ENCODE measurements at regions not wholly inside any gene's neighbourhood (a gene's known extent, or its start where the extent isn't known, plus 50 kb on each side); places are given as distances from the start of the nearest gene placed in this dataset.

GRCh38 chr18:67932271-67932670 lies 415.8 kb upstream of the DSEL start:
- H3K9me2 ChIP-seq (ENCODE audit: low read depth, low read length) = no peaks in the 10 kb centered on the region
- H3K9me3 ChIP-seq (ENCODE audit: low read length) = no peaks in the 10 kb centered on the region
- no peak overlapping the region for H3K4me2 ChIP-seq (ENCODE audit: low read length)
- H4K20me1 ChIP-seq (ENCODE audit: insufficient read depth, low read length) = no peaks in the 10 kb centered on the region
- H3K9ac ChIP-seq (ENCODE audit: low read length) = no peak overlapping the region
- no peak for TF ChIP-seq EZH2 (IDR thresholded peaks at IDR 0.05; ENCODE audit: borderline replicate concordance, low read length)
- TF ChIP-seq, protein P1, sequence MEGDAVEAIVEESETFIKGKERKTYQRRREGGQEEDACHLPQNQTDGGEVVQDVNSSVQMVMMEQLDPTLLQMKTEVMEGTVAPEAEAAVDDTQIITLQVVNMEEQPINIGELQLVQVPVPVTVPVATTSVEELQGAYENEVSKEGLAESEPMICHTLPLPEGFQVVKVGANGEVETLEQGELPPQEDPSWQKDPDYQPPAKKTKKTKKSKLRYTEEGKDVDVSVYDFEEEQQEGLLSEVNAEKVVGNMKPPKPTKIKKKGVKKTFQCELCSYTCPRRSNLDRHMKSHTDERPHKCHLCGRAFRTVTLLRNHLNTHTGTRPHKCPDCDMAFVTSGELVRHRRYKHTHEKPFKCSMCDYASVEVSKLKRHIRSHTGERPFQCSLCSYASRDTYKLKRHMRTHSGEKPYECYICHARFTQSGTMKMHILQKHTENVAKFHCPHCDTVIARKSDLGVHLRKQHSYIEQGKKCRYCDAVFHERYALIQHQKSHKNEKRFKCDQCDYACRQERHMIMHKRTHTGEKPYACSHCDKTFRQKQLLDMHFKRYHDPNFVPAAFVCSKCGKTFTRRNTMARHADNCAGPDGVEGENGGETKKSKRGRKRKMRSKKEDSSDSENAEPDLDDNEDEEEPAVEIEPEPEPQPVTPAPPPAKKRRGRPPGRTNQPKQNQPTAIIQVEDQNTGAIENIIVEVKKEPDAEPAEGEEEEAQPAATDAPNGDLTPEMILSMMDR (IDR thresholded peaks at IDR 0.05; ENCODE audit: low read length) = no peak
- H2AFZ ChIP-seq (ENCODE audit: low read length) = no peak overlapping the region
- no peak overlapping the region for H3K4me3 ChIP-seq (ENCODE audit: low read depth, low read length, poor library complexity, severe bottlenecking)
- no peaks in the 10 kb centered on the region for H3K79me2 ChIP-seq (ENCODE audit: insufficient read depth, low read length)
- H3F3A ChIP-seq (ENCODE audit: insufficient read depth, low read length) = no peaks in the 10 kb centered on the region
- no peaks in the 10 kb centered on the region for H3K27me3 ChIP-seq (ENCODE audit: insufficient read depth, low read length)
- no peak overlapping the region for H3K27ac ChIP-seq (ENCODE audit: low read depth, low read length, poor library complexity, severe bottlenecking)
- no peaks in the 10 kb centered on the region for H3K36me3 ChIP-seq (ENCODE audit: insufficient read depth, low read length)
- no peaks in the 10 kb centered on the region for H3K4me1 ChIP-seq (ENCODE audit: insufficient read depth, low read length, severe bottlenecking)

- TF ChIP-seq, protein P1 (IDR thresholded peaks at IDR 0.05; ENCODE audit: low read length) = no peak
- TF ChIP-seq EZH2 (IDR thresholded peaks at IDR 0.05; ENCODE audit: borderline replicate concordance, low read length) = no peak
- Histone ChIP-seq H3K79me2 (ENCODE audit: insufficient read depth, low read length) (no peaks in the 10 kb centered on the region), H3F3A (ENCODE audit: insufficient read depth, low read length) (no peaks in the 10 kb centered on the region), H3K36me3 (ENCODE audit: insufficient read depth, low read length) (no peaks in the 10 kb centered on the region), H3K4me1 (ENCODE audit: insufficient read depth, low read length, severe bottlenecking) (no peaks in the 10 kb centered on the region), H3K4me3 (ENCODE audit: low read depth, low read length, poor library complexity, severe bottlenecking) (no peak overlapping the region), H3K27me3 (ENCODE audit: insufficient read depth, low read length) (no peaks in the 10 kb centered on the region), H3K9me2 (ENCODE audit: low read depth, low read length) (no peaks in the 10 kb centered on the region), H2AFZ (ENCODE audit: low read length) (no peak overlapping the region), H3K4me2 (ENCODE audit: low read length) (no peak overlapping the region), H3K27ac (ENCODE audit: low read depth, low read length, poor library complexity, severe bottlenecking) (no peak overlapping the region), H4K20me1 (ENCODE audit: insufficient read depth, low read length) (no peaks in the 10 kb centered on the region), H3K9ac (ENCODE audit: low read length) (no peak overlapping the region), H3K9me3 (ENCODE audit: low read length) (no peaks in the 10 kb centered on the region)
These were observed 410.7 kb upstream of the DSEL start for GRCh38 chr18:67926929-67927864.

DNA sequence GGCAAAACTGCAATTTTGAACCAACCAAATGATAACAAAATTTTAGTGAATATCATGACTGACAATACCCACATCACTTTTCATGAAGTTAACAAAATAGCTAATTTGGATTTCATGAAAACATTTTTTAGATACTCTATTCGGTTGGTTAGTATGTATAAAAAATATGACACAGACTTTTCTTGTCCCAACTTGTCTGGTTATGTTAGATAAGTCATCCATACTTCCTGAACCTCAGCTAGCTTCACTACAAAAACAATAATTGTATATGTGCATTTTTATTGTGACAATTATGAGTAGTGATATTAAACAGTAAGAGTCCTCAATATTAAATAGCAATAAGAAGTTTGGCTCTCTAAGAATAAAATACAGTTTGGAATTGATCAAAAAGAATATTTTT lies 408.1 kb upstream of the DSEL start:
- no peaks in the 10 kb centered on the region for H3K79me2 ChIP-seq (ENCODE audit: insufficient read depth, low read length)
- H3K9ac ChIP-seq (ENCODE audit: low read length) = no peak overlapping the region
- H3K4me3 ChIP-seq (ENCODE audit: low read depth, low read length, poor library complexity, severe bottlenecking) = no peak overlapping the region
- no peaks in the 10 kb centered on the region for H3K36me3 ChIP-seq (ENCODE audit: insufficient read depth, low read length)
- H3K27me3 ChIP-seq (ENCODE audit: insufficient read depth, low read length) = no peaks in the 10 kb centered on the region
- no peaks in the 10 kb centered on the region for H4K20me1 ChIP-seq (ENCODE audit: insufficient read depth, low read length)
- H3K9me3 ChIP-seq (ENCODE audit: low read length) = no peaks in the 10 kb centered on the region
- H3K9me2 ChIP-seq (ENCODE audit: low read depth, low read length) = no peaks in the 10 kb centered on the region
- no peaks in the 10 kb centered on the region for H3F3A ChIP-seq (ENCODE audit: insufficient read depth, low read length)
- no peak overlapping the region for H2AFZ ChIP-seq (ENCODE audit: low read length)
- no peak overlapping the region for H3K27ac ChIP-seq (ENCODE audit: low read depth, low read length, poor library complexity, severe bottlenecking)
- no peaks in the 10 kb centered on the region for H3K4me1 ChIP-seq (ENCODE audit: insufficient read depth, low read length, severe bottlenecking)
- H3K4me2 ChIP-seq (ENCODE audit: low read length) = no peak overlapping the region
- TF ChIP-seq, protein P1 (IDR thresholded peaks at IDR 0.05; ENCODE audit: low read length) = no peak
- TF ChIP-seq EZH2 (IDR thresholded peaks at IDR 0.05; ENCODE audit: borderline replicate concordance, low read length) = no peak

All from OCI-LY1 (cell line).